PC-9 (cell line): ENCODE measurements at regions not wholly inside any gene's neighbourhood (a gene's known extent, or its start where the extent isn't known, plus 50 kb on each side); places are given as distances from the start of the nearest gene placed in this dataset.

Experiments
- BruUV-seq: library from RNA; stranded (reverse); fragments of 400-500 nt; replicated peaks from 2 replicates; lab custom pipeline; 2021; lab: Mats Ljungman, UMichigan
- CTCF ChIA-PET: fragments of 300-600 bp; sonication (Branson Sonifier 250); formaldehyde crosslinking; loops from one replicate; lab custom pipeline; 2022; ENCODE audit warnings: antibody characterized with exemption; lab: Charles Lee
- POLR2A ChIA-PET: fragments of 300-600 bp; sonication (Branson Sonifier 250); formaldehyde crosslinking; loops from one replicate; lab custom pipeline; 2022; ENCODE audit warnings: antibody characterized with exemption; ENCODE audit not compliant: unreplicated experiment; lab: Charles Lee
- DNase-seq, 2 experiments: peaks; one replicate each; pipeline versions ENCODE4 v3.0.0 to v3.0.0-alpha.2; 2015 to 2022; ENCODE audit warnings: mixed read lengths in 1 of 2
- H2AFZ ChIP-seq: fragments of 200-600 bp; sonication (generic); 2 replicates; pipeline ENCODE4 v1.8.1; 2017; ENCODE audit warnings: antibody characterized with exemption
- H3F3A ChIP-seq: fragments of 200-600 bp; sonication (generic); 2 replicates; pipeline ENCODE4 v1.8.1; 2017; ENCODE audit warnings: antibody characterized with exemption, mild to moderate bottlenecking, low read depth; ENCODE audit not compliant: insufficient read depth
- H3K27ac ChIP-seq: fragments of 200-600 bp; sonication (generic); 2 replicates; pipeline ENCODE4 v1.6.1; 2016; ENCODE audit warnings: mixed run types
- H3K27me3 ChIP-seq: fragments of 200-600 bp; sonication (generic); 2 replicates; pipeline ENCODE4 v1.6.1; 2016; ENCODE audit warnings: low read depth, mixed run types; ENCODE audit not compliant: insufficient read depth
- H3K36me3 ChIP-seq: fragments of 200-600 bp; sonication (generic); 2 replicates; pipeline ENCODE4 v1.6.1; 2016; ENCODE audit warnings: low read depth, mixed run types
- H3K4me1 ChIP-seq: fragments of 200-600 bp; sonication (generic); replicated peaks from 2 replicates; pipeline ENCODE4 v1.6.1; 2016; ENCODE audit warnings: mixed run types; ENCODE audit not compliant: insufficient read depth
- H3K4me2 ChIP-seq: fragments of 200-600 bp; sonication (generic); 2 replicates; pipeline ENCODE4 v1.6.1; 2017; ENCODE audit warnings: mixed run types
- H3K4me3 ChIP-seq: fragments of 200-600 bp; sonication (generic); 2 replicates; pipeline ENCODE4 v1.6.1; 2016; ENCODE audit warnings: mixed run types
- H3K79me2 ChIP-seq: fragments of 200-600 bp; sonication (generic); 2 replicates; pipeline ENCODE4 v1.6.1; 2017; ENCODE audit warnings: low read depth, mixed run types
- H3K9me2 ChIP-seq: fragments of 200-600 bp; sonication (generic); 2 replicates; pipeline ENCODE4 v1.8.1; 2017; ENCODE audit warnings: mild to moderate bottlenecking; ENCODE audit not compliant: insufficient read depth
- H3K9me3 ChIP-seq: fragments of 200-600 bp; sonication (generic); 2 replicates; pipeline ENCODE4 v1.8.1; 2016; ENCODE audit warnings: low read depth; ENCODE audit not compliant: insufficient read depth
- H4K20me1 ChIP-seq: fragments of 200-600 bp; sonication (generic); 2 replicates; pipeline ENCODE4 v1.8.1; 2017; ENCODE audit not compliant: insufficient read depth
- EZH2 ChIP-seq: fragments of 200-600 bp; sonication (generic); IDR thresholded peaks from 2 replicates; pipeline ENCODE4 v1.8.0; 2017; ENCODE audit warnings: antibody characterized with exemption, low read depth
- intact Hi-C: fragments of 100-400 bp; cut with micrococcal nuclease; formaldehyde crosslinking; loops from one replicate; pipeline ENCODE4 v1.10.0; 2022; ENCODE audit not compliant: unreplicated experiment
- TF ChIP-seq, protein P1 (sequence below): fragments of 200-600 bp; sonication (generic); conservative IDR thresholded peaks from 2 replicates; pipeline ENCODE4 v1.6.1; 2017; ENCODE audit warnings: mixed run types, antibody characterized with exemption, mild to moderate bottlenecking, moderate library complexity

DNA sequence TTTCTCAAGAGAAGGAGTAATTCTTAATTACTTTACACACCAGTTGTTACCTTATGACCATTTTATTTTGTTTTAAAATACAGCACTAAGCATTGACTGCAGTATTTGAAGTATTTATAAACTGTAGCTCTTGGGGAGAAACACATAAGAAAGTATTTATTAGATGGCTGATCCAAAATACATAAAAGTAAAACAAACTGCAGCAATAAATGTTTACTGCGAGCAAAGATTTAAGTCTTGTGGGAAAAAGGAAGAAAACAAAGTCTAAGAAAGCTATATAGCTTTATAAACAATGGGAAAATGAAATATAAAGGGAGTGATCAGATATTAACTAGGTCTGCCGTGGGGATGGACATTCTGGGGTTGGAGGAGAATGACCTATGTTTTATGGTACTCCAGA lies 347.2 kb upstream of the ZC3H15 start:
- POLR2A ChIA-PET, result no interaction called here
- Histone ChIP-seq H3K4me1 (no peaks in the 10 kb centered on the region), H3K27me3 (no peaks in the 10 kb centered on the region), H2AFZ (no peak overlapping the region), H3K36me3 (no peaks in the 10 kb centered on the region), H3K9me3 (no peaks in the 10 kb centered on the region), H4K20me1 (no peaks in the 10 kb centered on the region), H3K27ac (no peak overlapping the region), H3K9me2 (no peaks in the 10 kb centered on the region), H3K4me3 (no peak overlapping the region), H3F3A (no peaks in the 10 kb centered on the region), H3K4me2 (no peak overlapping the region), H3K79me2 (no peaks in the 10 kb centered on the region)
- CTCF ChIA-PET, result no interaction called here
- no peak for TF ChIP-seq EZH2
- TF ChIP-seq, protein P1, sequence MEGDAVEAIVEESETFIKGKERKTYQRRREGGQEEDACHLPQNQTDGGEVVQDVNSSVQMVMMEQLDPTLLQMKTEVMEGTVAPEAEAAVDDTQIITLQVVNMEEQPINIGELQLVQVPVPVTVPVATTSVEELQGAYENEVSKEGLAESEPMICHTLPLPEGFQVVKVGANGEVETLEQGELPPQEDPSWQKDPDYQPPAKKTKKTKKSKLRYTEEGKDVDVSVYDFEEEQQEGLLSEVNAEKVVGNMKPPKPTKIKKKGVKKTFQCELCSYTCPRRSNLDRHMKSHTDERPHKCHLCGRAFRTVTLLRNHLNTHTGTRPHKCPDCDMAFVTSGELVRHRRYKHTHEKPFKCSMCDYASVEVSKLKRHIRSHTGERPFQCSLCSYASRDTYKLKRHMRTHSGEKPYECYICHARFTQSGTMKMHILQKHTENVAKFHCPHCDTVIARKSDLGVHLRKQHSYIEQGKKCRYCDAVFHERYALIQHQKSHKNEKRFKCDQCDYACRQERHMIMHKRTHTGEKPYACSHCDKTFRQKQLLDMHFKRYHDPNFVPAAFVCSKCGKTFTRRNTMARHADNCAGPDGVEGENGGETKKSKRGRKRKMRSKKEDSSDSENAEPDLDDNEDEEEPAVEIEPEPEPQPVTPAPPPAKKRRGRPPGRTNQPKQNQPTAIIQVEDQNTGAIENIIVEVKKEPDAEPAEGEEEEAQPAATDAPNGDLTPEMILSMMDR, result no peak
- intact Hi-C loops, result no loop called here
- BruUV-seq, result no TSS peak
- DNase-seq, result no peak

DNA sequence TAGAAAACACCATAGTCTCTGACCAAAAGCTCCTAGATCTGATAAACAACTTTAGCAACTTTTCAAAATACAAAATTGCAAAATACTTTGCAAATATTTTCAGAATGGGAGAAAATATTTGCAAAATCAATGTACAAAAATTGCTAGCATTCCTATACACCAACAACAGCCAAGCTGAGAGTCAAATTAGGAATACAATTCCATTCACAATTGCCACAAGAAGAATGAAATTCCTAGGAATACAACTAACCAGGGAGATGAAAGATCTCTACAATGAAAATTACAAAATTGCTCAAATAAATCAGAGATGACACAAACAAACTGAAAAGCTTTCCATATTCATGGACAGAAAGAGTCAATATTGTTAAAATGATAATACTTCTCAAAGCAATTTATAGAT lies 327.0 kb upstream of the ZC3H15 start:
- Histone ChIP-seq H3K27me3 (no peaks in the 10 kb centered on the region), H3K27ac (no peak overlapping the region), H3K4me1 (no peaks in the 10 kb centered on the region), H3F3A (no peaks in the 10 kb centered on the region), H2AFZ (no peak overlapping the region), H3K9me3 (no peaks in the 10 kb centered on the region), H4K20me1 (no peaks in the 10 kb centered on the region), H3K4me3 (no peak overlapping the region), H3K79me2 (no peaks in the 10 kb centered on the region), H3K9me2 (no peaks in the 10 kb centered on the region), H3K36me3 (no peaks in the 10 kb centered on the region), H3K4me2 (no peak overlapping the region)
- BruUV-seq, result no TSS peak
- POLR2A ChIA-PET, result no interaction called here
- TF ChIP-seq, protein P1, result no peak
- TF ChIP-seq EZH2, result no peak
- CTCF ChIA-PET, result no interaction called here
- intact Hi-C loops, result no loop called here
- DNase-seq, result no peak

DNA sequence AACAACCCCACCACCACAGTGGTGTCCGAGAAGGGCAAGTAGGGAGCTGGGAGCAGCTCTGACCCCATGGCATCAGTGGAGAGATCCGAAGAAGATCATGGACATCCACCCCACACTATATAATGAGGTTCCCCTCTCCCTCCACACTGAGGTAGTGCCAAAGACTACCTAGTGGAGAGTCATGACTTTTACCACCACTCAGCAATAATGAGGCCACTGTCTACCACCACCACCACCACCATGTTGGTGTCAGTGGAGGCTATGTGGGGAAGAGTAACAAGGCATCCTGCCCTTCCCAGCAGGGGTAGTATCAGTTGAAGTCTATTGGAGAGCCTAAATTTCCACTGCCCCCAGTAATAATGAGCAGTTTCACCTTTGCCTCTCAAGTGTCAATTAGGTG lies 321.7 kb upstream of the ZC3H15 start:
- TF ChIP-seq, protein P1, result no peak
- no peak for TF ChIP-seq EZH2
- H3K4me3 ChIP-seq, result no peak overlapping the region
- no peaks in the 10 kb centered on the region for H3K9me2 ChIP-seq
- CTCF ChIA-PET, result no interaction called here
- no peak for DNase-seq
- no peak overlapping the region for H3K27ac ChIP-seq
- H3F3A ChIP-seq, result no peaks in the 10 kb centered on the region
- no peaks in the 10 kb centered on the region for H4K20me1 ChIP-seq
- intact Hi-C loops, result no loop called here
- POLR2A ChIA-PET, result no interaction called here
- H3K4me1 ChIP-seq, result no peaks in the 10 kb centered on the region
- no peaks in the 10 kb centered on the region for H3K79me2 ChIP-seq
- H3K27me3 ChIP-seq, result no peaks in the 10 kb centered on the region
- no peak overlapping the region for H3K4me2 ChIP-seq
- no peaks in the 10 kb centered on the region for H3K9me3 ChIP-seq
- no peak overlapping the region for H2AFZ ChIP-seq
- no TSS peak for BruUV-seq
- H3K36me3 ChIP-seq, result no peaks in the 10 kb centered on the region
